ENCODE measurements at regions not wholly inside any gene's neighbourhood (a gene's known extent, or its start where the extent isn't known, plus 50 kb on each side); places are given as distances from the start of the nearest gene placed in this dataset.

GRCh38 chr14:27015065-27015464 lies 417.2 kb upstream of the NOVA1 start:
- H3K36me3 ChIP-seq = no peaks in the 10 kb centered on the region
- no peak for ATAC-seq
- no peak overlapping the region for H3K4me3 ChIP-seq
- intact Hi-C loops (cut with DNase I) = no loop called here
- no peak for TF ChIP-seq POLR2A (IDR thresholded peaks at IDR 0.05)
- TF ChIP-seq, protein P1, sequence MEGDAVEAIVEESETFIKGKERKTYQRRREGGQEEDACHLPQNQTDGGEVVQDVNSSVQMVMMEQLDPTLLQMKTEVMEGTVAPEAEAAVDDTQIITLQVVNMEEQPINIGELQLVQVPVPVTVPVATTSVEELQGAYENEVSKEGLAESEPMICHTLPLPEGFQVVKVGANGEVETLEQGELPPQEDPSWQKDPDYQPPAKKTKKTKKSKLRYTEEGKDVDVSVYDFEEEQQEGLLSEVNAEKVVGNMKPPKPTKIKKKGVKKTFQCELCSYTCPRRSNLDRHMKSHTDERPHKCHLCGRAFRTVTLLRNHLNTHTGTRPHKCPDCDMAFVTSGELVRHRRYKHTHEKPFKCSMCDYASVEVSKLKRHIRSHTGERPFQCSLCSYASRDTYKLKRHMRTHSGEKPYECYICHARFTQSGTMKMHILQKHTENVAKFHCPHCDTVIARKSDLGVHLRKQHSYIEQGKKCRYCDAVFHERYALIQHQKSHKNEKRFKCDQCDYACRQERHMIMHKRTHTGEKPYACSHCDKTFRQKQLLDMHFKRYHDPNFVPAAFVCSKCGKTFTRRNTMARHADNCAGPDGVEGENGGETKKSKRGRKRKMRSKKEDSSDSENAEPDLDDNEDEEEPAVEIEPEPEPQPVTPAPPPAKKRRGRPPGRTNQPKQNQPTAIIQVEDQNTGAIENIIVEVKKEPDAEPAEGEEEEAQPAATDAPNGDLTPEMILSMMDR (IDR thresholded peaks at IDR 0.05) = no peak
- no peak for DNase-seq
- H3K27ac ChIP-seq = no peak overlapping the region
- no peaks in the 10 kb centered on the region for H3K9me3 ChIP-seq
- H3K27me3 ChIP-seq = no peaks in the 10 kb centered on the region
- WGBS, 4 donors = 56 to 75% (median 63%) methylated on average over 1 of the region's 1 CpG
- no peaks in the 10 kb centered on the region for H3K4me1 ChIP-seq

DNA sequence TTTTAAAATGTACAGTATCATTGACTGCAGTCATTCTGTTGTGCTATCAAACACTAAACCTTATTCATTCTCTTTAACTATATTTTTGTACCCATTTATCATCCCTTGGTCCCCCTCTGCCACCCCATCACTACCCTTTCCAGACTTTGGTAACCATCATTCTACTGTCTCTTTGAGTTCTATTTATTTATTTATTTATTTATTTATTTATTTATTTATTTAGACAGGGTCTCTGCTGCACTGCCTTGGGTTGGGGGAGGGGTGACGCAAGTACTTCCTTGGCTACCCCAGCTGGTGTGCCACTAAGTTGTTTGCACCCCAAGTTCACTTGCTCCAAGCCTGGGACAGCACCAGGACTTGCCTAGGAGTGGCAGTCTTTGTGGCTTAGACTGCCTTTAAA lies 427.8 kb upstream of the NOVA1 start:
- TF ChIP-seq, protein P1 (IDR thresholded peaks at IDR 0.05) = no peak
- no peak for TF ChIP-seq POLR2A (IDR thresholded peaks at IDR 0.05)
- Histone ChIP-seq H3K36me3 (no peaks in the 10 kb centered on the region), H3K27me3 (no peaks in the 10 kb centered on the region), H3K4me3 (no peak overlapping the region), H3K27ac (no peak overlapping the region), H3K9me3 (no peaks in the 10 kb centered on the region), H3K4me1 (no peaks in the 10 kb centered on the region)
- DNase-seq = no peak
- 92 to 100% (median 97%) methylated on average over 1 of the region's 1 CpG for WGBS, 4 donors
- intact Hi-C loops (cut with DNase I) = no loop called here
- no peak for ATAC-seq

- no peaks in the 10 kb centered on the region for H3K36me3 ChIP-seq
- no peak overlapping the region for H3K4me3 ChIP-seq
- H3K27ac ChIP-seq = no peak overlapping the region
- ATAC-seq = no peak
- intact Hi-C loops (cut with DNase I) = no loop called here
- H3K9me3 ChIP-seq = no peaks in the 10 kb centered on the region
- H3K27me3 ChIP-seq = no peaks in the 10 kb centered on the region
- 60 to 81% (median 68%) methylated on average over 3 of the region's 3 CpGs for WGBS, 4 donors
- TF ChIP-seq POLR2A (IDR thresholded peaks at IDR 0.05) = no peak
- TF ChIP-seq, protein P1 (IDR thresholded peaks at IDR 0.05) = no peak
- no peak for DNase-seq
- H3K4me1 ChIP-seq = no peaks in the 10 kb centered on the region
Measured at GRCh38 chr14:27026097-27026496, 428.3 kb upstream of the NOVA1 start.

- peaks cover 0 to 3% (median 0%) of the 10 kb centered on the region in 12 donors for H3K4me1 ChIP-seq
- no peaks in the 10 kb centered on the region for H3K27me3 ChIP-seq
- no peak for DNase-seq
- no peak overlapping the region for H3K27ac ChIP-seq
- H3K9me3 ChIP-seq = peaks cover 0 to 7% (median 0%) of the 10 kb centered on the region in 12 donors
- WGBS, 4 donors = 26 to 39% (median 30%) methylated on average over 2 of the region's 2 CpGs
- TF ChIP-seq, protein P1 (IDR thresholded peaks at IDR 0.05) = no peak
- TF ChIP-seq POLR2A (IDR thresholded peaks at IDR 0.05) = no peak
- no peaks in the 10 kb centered on the region for H3K36me3 ChIP-seq
- ATAC-seq = no peak
- intact Hi-C loops (cut with DNase I) = no loop called here
- H3K4me3 ChIP-seq = no peak overlapping the region
Measured at GRCh38 chr14:27040552-27040951, 442.7 kb upstream of the NOVA1 start.

Measured in heart left ventricle (tissue), 16 donors.